ENCODE measurements at regions not wholly inside any gene's neighbourhood (a gene's known extent, or its start where the extent isn't known, plus 50 kb on each side); places are given as distances from the start of the nearest gene placed in this dataset.

GRCh38 chr13:80473695-80474094 lies 132.8 kb upstream of the SPRY2 start:
- H3K27ac ChIP-seq (ENCODE audit: insufficient read depth, low read length) = no peak overlapping the region
- BruUV-seq (replicated peaks) = no TSS peak
- no peak overlapping the region for H3K18ac ChIP-seq (ENCODE audit: low read depth, low read length)
- peak; percentile 37; the same call in 1 of the 2 replicates for ATAC-seq (ENCODE audit: low read depth)
- dilution Hi-C loops (cut with HindIII; ENCODE audit: low sequenced_read_pairs, unreplicated experiment) (no loop called here), intact Hi-C loops (cut with micrococcal nuclease) (no loop called here), in situ Hi-C loops (cut with MboI; ENCODE audit: low sequenced_read_pairs) (no loop called here)
- DNase-seq = peak; percentile 18
- no peak overlapping the region for H3K4ac ChIP-seq (ENCODE audit: low read depth, low read length)
- no peaks in the 10 kb centered on the region for H3K27me3 ChIP-seq (ENCODE audit: control insufficient read depth, insufficient read depth, low read length)
- no peak overlapping the region for H2AK9ac ChIP-seq (replicated peaks; ENCODE audit: low read depth, low read length, poor library complexity)
- H3K4me1 ChIP-seq (ENCODE audit: control insufficient read depth, insufficient read depth, low read length) = no peaks in the 10 kb centered on the region
- H2AK5ac ChIP-seq (ENCODE audit: low read depth, low read length) = no peak overlapping the region
- H3K79me1 ChIP-seq (ENCODE audit: low read depth in 1 of 2, low read length in 2 of 2) = no peaks in the 10 kb centered on the region
- no peak overlapping the region for H2BK5ac ChIP-seq (ENCODE audit: low read depth, low read length, poor library complexity, severe bottlenecking)
- H3K14ac ChIP-seq (replicated peaks; ENCODE audit: low read depth, low read length) = no peak overlapping the region
- H4K8ac ChIP-seq (ENCODE audit: low read depth in 2 of 2, low read length in 2 of 2) = no peak overlapping the region
- H4K91ac ChIP-seq (ENCODE audit: insufficient read depth, low read depth, low read length) = no peak overlapping the region
- CTCF ChIA-PET = no interaction called here
- WGBS, 2 experiments (ENCODE audit: extremely low coverage in 2 of 2, insufficient read length in 1 of 2) = no CpG with 5 or more reads among the region's 1 CpG
- H3K56ac ChIP-seq (ENCODE audit: extremely low read depth, insufficient read depth, low read length) = no peak overlapping the region
- no peak overlapping the region for H2BK15ac ChIP-seq (ENCODE audit: low read depth, low read length)
- no peaks in the 10 kb centered on the region for H3K9me3 ChIP-seq (ENCODE audit: control insufficient read depth, insufficient read depth, low read length)
- H2AFZ ChIP-seq (replicated peaks; ENCODE audit: low read length, poor library complexity) = no peak overlapping the region
- no peak overlapping the region for H2BK20ac ChIP-seq (ENCODE audit: low read depth, low read length)
- no peak overlapping the region for H3K4me3 ChIP-seq (ENCODE audit: insufficient read depth, low read depth, low read length)
- no peaks in the 10 kb centered on the region for H4K20me1 ChIP-seq (ENCODE audit: insufficient read depth, low read length)
- no peaks in the 10 kb centered on the region for H3K9me1 ChIP-seq (ENCODE audit: insufficient read depth, low read length)
- no peak overlapping the region for H3K9ac ChIP-seq (ENCODE audit: low read depth, low read length)
- H4K5ac ChIP-seq (ENCODE audit: low read depth, low read length) = no peak overlapping the region
- POLR2A ChIA-PET (ENCODE audit: unreplicated experiment) = no interaction called here
- no peak overlapping the region for H3K4me2 ChIP-seq (ENCODE audit: low read depth, low read length)
- no peaks in the 10 kb centered on the region for H3K36me3 ChIP-seq (ENCODE audit: control insufficient read depth, insufficient read depth, low read length)
- no peak overlapping the region for H2BK120ac ChIP-seq (ENCODE audit: low read depth, low read length)
- TF ChIP-seq BHLHE40 (IDR thresholded peaks at IDR 0.05; ENCODE audit: low read depth, low read length) = no peak
- no peak for TF ChIP-seq CTCF (conservative IDR thresholded peaks at IDR 0.05; ENCODE audit: low read depth, low read length)
- TF ChIP-seq NFE2L2 (IDR thresholded peaks at IDR 0.05; ENCODE audit: low read depth, low read length) = no peak
- TF ChIP-seq USF2 (IDR thresholded peaks at IDR 0.05; ENCODE audit: low read depth, low read length) = no peak
- TF ChIP-seq SMC3 (IDR thresholded peaks at IDR 0.05; ENCODE audit: low read depth, low read length) = no peak
- TF ChIP-seq RFX5 (IDR thresholded peaks at IDR 0.05; ENCODE audit: low read depth, low read length) = no peak
- TF ChIP-seq FOS (IDR thresholded peaks at IDR 0.05; ENCODE audit: low read depth, low read length) = no peak
- TF ChIP-seq POLR2A (IDR thresholded peaks at IDR 0.05; ENCODE audit: low read depth, low read length) = no peak
- no peak for TF ChIP-seq CHD1 (IDR thresholded peaks at IDR 0.05; ENCODE audit: low read depth, low read length)
- no peak for TF ChIP-seq RAD21 (IDR thresholded peaks at IDR 0.05; ENCODE audit: low read length)
- TF ChIP-seq CEBPB (IDR thresholded peaks at IDR 0.05; ENCODE audit: low read depth, low read length) = no peak
- TF ChIP-seq RCOR1 (IDR thresholded peaks at IDR 0.05; ENCODE audit: insufficient replicate concordance, low read length) = no peak
- no peak for TF ChIP-seq MXI1 (IDR thresholded peaks at IDR 0.05; ENCODE audit: borderline replicate concordance, low read depth, low read length)
- TF ChIP-seq MAZ (IDR thresholded peaks at IDR 0.05; ENCODE audit: borderline replicate concordance, low read depth, low read length) = no peak
- no peak for TF ChIP-seq MAFK (IDR thresholded peaks at IDR 0.05; ENCODE audit: low read depth, low read length)
- H3K23ac ChIP-seq (ENCODE audit: low read depth, low read length) = no peak overlapping the region

Measured in IMR-90 (cell line).